GM10266 (cell line): ENCODE measurements at regions not wholly inside any gene's neighbourhood (a gene's known extent, or its start where the extent isn't known, plus 50 kb on each side); places are given as distances from the start of the nearest gene placed in this dataset.

ENCODE experiments used
- DNase-seq: peaks from one replicate; pipeline ENCODE4 v3.0.0; 2012; ENCODE audit errors: extremely low spot score
- CTCF ChIP-seq: IDR thresholded peaks from 2 replicates; pipeline ENCODE4 v1.5.1; 2012; ENCODE audit warnings: mild to moderate bottlenecking, low read depth; ENCODE audit not compliant: control insufficient read depth, insufficient read depth; ENCODE audit errors: missing control alignments

GRCh38 chr20:20938131-20938530 is 168.0 kb downstream of the LINC00237 start:
- no peak for TF ChIP-seq CTCF
- DNase-seq, result no peak

- TF ChIP-seq CTCF, result no peak
- DNase-seq, result no peak
These were observed 172.8 kb downstream of the LINC00237 start for GRCh38 chr20:20933142-20933958.

GRCh38 chr20:20932156-20932555 is 174.0 kb downstream of the LINC00237 start:
- no peak for TF ChIP-seq CTCF
- no peak for DNase-seq

- TF ChIP-seq CTCF, result no peak
These were observed 174.5 kb downstream of the LINC00237 start for GRCh38 chr20:20931632-20932031.

GRCh38 chr20:20931024-20931423 is 175.1 kb downstream of the LINC00237 start:
- TF ChIP-seq CTCF, result no peak
- DNase-seq, result no peak

More at GRCh38 chr20:20931632-20932031, 174.5 kb downstream of the LINC00237 start:
- DNase-seq, result no peak

GRCh38 chr20:20930500-20930899 is 175.7 kb downstream of the LINC00237 start:
- no peak for TF ChIP-seq CTCF
- DNase-seq, result no peak

- DNase-seq, result no peak
- no peak for TF ChIP-seq CTCF
These were observed 176.8 kb downstream of the LINC00237 start for GRCh38 chr20:20929341-20929740.
